ENCODE measurements at regions not wholly inside any gene's neighbourhood (a gene's known extent, or its start where the extent isn't known, plus 50 kb on each side); places are given as distances from the start of the nearest gene placed in this dataset.
"Not testable (repeated sequence)": the region's sequence is repeated elsewhere in the genome, so short reads cannot be mapped to it uniquely, and the experiment has no call there.

DNA sequence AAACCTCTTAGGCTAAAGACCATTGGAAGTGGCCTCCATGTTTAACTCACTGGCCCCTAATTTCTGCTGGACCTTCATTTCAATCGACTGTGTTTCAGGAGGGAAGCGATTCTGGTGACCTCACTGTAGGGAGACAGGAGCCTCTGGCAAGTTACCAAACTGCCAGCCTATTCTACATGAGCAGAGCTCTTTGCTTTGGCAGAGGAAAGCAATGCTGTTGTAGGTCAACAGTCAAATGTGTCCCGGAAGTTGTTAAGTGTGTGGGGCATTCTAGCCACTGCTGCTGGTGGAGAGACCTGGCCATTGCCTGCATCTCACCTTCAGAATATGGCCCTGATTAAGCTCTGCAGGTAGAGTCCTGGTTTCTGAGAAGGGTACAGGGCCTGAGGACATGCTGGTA, 306.8 kb upstream of the NOTCH2NLA start:
- FAIRE-seq; H3K9ac ChIP-seq (ENCODE audit: insufficient read depth in 1 of 2, low read depth in 2 of 2, low read length in 2 of 2); BruUV-seq (replicated peaks); ATAC-seq; intact Hi-C loops (cut with micrococcal nuclease); H3K4me2 ChIP-seq (ENCODE audit: insufficient read depth, low read length); H3K9me3 ChIP-seq (replicated peaks; ENCODE audit: control insufficient read depth, insufficient read depth, low read depth, low read length); H3K27me3 ChIP-seq (ENCODE audit: control insufficient read depth in 2 of 2, insufficient read depth in 2 of 2, low read length in 2 of 2); H3K4me3 ChIP-seq; in situ Hi-C loops (cut with MboI); H3K27ac ChIP-seq (ENCODE audit: extremely low read depth, low read depth, low read length); DNase-seq (ENCODE audit: extremely low read depth in 1 of 4, low spot score in 3 of 4); H3K36me3 ChIP-seq (ENCODE audit: control insufficient read depth, insufficient read depth, low read length); H3K79me2 ChIP-seq (ENCODE audit: control insufficient read depth, insufficient read depth, low read length); H2AFZ ChIP-seq (ENCODE audit: low read depth, low read length); H3K4me1 ChIP-seq (replicated peaks in 1 of 2; ENCODE audit: control insufficient read depth in 2 of 2, insufficient read depth in 2 of 2, low read length in 2 of 2); H3K9me1 ChIP-seq (ENCODE audit: control insufficient read depth, insufficient read depth, low read length); POLR2A ChIA-PET; CTCF ChIA-PET (ENCODE audit: low intra/inter-chr PET ratio); H4K20me1 ChIP-seq (replicated peaks; ENCODE audit: control insufficient read depth, insufficient read depth, low read length): not testable (repeated sequence)
- WGBS (ENCODE audit: insufficient coverage, low coverage, missing lambda C conversion rate), result no CpG with 5 or more reads among the region's 3 CpGs

DNA sequence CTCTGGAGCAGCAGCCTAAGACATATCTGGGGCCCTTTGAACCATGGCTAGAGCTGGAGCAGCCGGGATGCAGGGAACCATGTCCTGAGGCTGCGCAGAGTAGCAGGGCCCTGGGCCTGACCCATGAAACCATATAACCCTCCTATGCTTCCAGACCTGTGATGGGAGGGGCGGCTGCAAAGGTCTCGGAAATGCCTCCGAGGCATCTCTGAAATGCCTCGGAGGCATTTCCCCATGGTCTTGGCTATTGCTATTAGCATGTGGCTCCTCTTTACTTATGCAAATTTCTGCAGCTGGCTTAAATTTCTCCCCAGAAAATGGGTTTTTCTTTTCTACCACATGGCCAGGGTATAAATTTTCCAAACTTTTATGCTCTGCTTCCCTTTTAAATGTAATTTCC, 302.1 kb upstream of the NOTCH2NLA start:
- H3K36me3 ChIP-seq (ENCODE audit: control insufficient read depth, insufficient read depth, low read length); H3K79me2 ChIP-seq (ENCODE audit: control insufficient read depth, insufficient read depth, low read length); H3K4me3 ChIP-seq; H3K9ac ChIP-seq (ENCODE audit: insufficient read depth in 1 of 2, low read depth in 2 of 2, low read length in 2 of 2); H3K4me2 ChIP-seq (ENCODE audit: insufficient read depth, low read length); H3K9me1 ChIP-seq (ENCODE audit: control insufficient read depth, insufficient read depth, low read length); H2AFZ ChIP-seq (ENCODE audit: low read depth, low read length); intact Hi-C loops (cut with micrococcal nuclease); H3K27ac ChIP-seq (ENCODE audit: extremely low read depth, low read depth, low read length); DNase-seq (ENCODE audit: extremely low read depth in 1 of 4, low spot score in 3 of 4); H4K20me1 ChIP-seq (replicated peaks; ENCODE audit: control insufficient read depth, insufficient read depth, low read length); BruUV-seq (replicated peaks); H3K4me1 ChIP-seq (replicated peaks in 1 of 2; ENCODE audit: control insufficient read depth in 2 of 2, insufficient read depth in 2 of 2, low read length in 2 of 2); ATAC-seq; FAIRE-seq; CTCF ChIA-PET (ENCODE audit: low intra/inter-chr PET ratio); POLR2A ChIA-PET; H3K27me3 ChIP-seq (ENCODE audit: control insufficient read depth in 2 of 2, insufficient read depth in 2 of 2, low read length in 2 of 2); H3K9me3 ChIP-seq (replicated peaks; ENCODE audit: control insufficient read depth, insufficient read depth, low read depth, low read length); in situ Hi-C loops (cut with MboI): not testable (repeated sequence)
- WGBS (ENCODE audit: insufficient coverage, low coverage, missing lambda C conversion rate), result no CpG with 5 or more reads among the region's 6 CpGs

DNA sequence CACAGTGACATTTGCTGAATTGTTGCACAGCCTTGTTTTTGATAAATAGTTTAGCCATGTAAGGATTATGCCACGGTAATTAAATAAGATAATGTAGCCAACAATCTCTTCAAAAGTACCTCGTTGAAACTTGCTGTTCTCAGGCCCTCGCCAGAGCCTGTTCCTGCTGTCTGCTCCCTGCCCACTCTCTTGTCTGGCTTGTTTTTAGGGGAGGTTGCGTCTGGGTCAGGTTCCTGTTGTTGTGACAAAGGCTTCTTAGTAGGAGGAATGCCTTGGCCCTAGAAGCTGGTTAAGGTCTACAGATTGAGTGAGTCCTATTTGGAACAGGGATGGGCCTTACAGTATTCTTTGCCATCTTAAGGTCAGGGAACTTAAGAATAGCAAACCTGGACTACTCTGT, 294.0 kb upstream of the NOTCH2NLA start:
- H2AFZ ChIP-seq (ENCODE audit: low read depth, low read length); BruUV-seq (replicated peaks); H4K20me1 ChIP-seq (replicated peaks; ENCODE audit: control insufficient read depth, insufficient read depth, low read length); in situ Hi-C loops (cut with MboI); H3K4me2 ChIP-seq (ENCODE audit: insufficient read depth, low read length); H3K9ac ChIP-seq (ENCODE audit: insufficient read depth in 1 of 2, low read depth in 2 of 2, low read length in 2 of 2); CTCF ChIA-PET (ENCODE audit: low intra/inter-chr PET ratio); H3K79me2 ChIP-seq (ENCODE audit: control insufficient read depth, insufficient read depth, low read length); H3K27me3 ChIP-seq (ENCODE audit: control insufficient read depth in 2 of 2, insufficient read depth in 2 of 2, low read length in 2 of 2); H3K4me3 ChIP-seq; intact Hi-C loops (cut with micrococcal nuclease); H3K36me3 ChIP-seq (ENCODE audit: control insufficient read depth, insufficient read depth, low read length); DNase-seq (ENCODE audit: extremely low read depth in 1 of 4, low spot score in 3 of 4); H3K4me1 ChIP-seq (replicated peaks in 1 of 2; ENCODE audit: control insufficient read depth in 2 of 2, insufficient read depth in 2 of 2, low read length in 2 of 2); H3K9me1 ChIP-seq (ENCODE audit: control insufficient read depth, insufficient read depth, low read length); H3K27ac ChIP-seq (ENCODE audit: extremely low read depth, low read depth, low read length); FAIRE-seq; POLR2A ChIA-PET; ATAC-seq; H3K9me3 ChIP-seq (replicated peaks; ENCODE audit: control insufficient read depth, insufficient read depth, low read depth, low read length): not testable (repeated sequence)
- no CpG with 5 or more reads among the region's 4 CpGs for WGBS (ENCODE audit: insufficient coverage, low coverage, missing lambda C conversion rate)

DNA sequence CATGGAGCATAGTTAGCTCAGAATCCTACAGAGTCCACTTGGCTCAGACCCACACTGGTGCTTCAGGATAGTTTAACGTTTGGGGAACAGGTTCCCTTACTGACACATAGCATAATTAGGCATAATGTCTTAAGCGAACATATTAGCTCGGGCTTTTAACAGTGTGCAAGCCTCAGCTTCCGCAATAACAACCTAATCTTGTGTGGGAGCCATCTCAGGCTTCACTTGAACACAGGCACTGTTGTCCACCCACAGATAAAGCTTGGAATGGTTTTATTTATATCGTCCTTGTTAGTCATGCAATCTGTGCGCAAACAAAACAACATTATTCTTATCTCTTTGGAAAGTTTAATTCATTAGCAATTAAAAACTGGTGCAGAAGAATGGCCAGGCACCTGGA, 293.5 kb upstream of the NOTCH2NLA start:
- H3K4me1 ChIP-seq (replicated peaks in 1 of 2; ENCODE audit: control insufficient read depth in 2 of 2, insufficient read depth in 2 of 2, low read length in 2 of 2); ATAC-seq; H3K4me2 ChIP-seq (ENCODE audit: insufficient read depth, low read length); intact Hi-C loops (cut with micrococcal nuclease); H4K20me1 ChIP-seq (replicated peaks; ENCODE audit: control insufficient read depth, insufficient read depth, low read length); H3K36me3 ChIP-seq (ENCODE audit: control insufficient read depth, insufficient read depth, low read length); POLR2A ChIA-PET; H3K9ac ChIP-seq (ENCODE audit: insufficient read depth in 1 of 2, low read depth in 2 of 2, low read length in 2 of 2); DNase-seq (ENCODE audit: extremely low read depth in 1 of 4, low spot score in 3 of 4); H3K27me3 ChIP-seq (ENCODE audit: control insufficient read depth in 2 of 2, insufficient read depth in 2 of 2, low read length in 2 of 2); H3K9me1 ChIP-seq (ENCODE audit: control insufficient read depth, insufficient read depth, low read length); H3K79me2 ChIP-seq (ENCODE audit: control insufficient read depth, insufficient read depth, low read length); H3K4me3 ChIP-seq; H3K9me3 ChIP-seq (replicated peaks; ENCODE audit: control insufficient read depth, insufficient read depth, low read depth, low read length); H3K27ac ChIP-seq (ENCODE audit: extremely low read depth, low read depth, low read length); in situ Hi-C loops (cut with MboI); H2AFZ ChIP-seq (ENCODE audit: low read depth, low read length); CTCF ChIA-PET (ENCODE audit: low intra/inter-chr PET ratio); BruUV-seq (replicated peaks); FAIRE-seq: not testable (repeated sequence)
- no CpG with 5 or more reads among the region's 6 CpGs for WGBS (ENCODE audit: insufficient coverage, low coverage, missing lambda C conversion rate)

Data from K562 (cell line).